GM12874 (cell line): ENCODE measurements at regions not wholly inside any gene's neighbourhood (a gene's known extent, or its start where the extent isn't known, plus 50 kb on each side); places are given as distances from the start of the nearest gene placed in this dataset.

Experiments used
- TF ChIP-seq, protein P1 (sequence below): IDR thresholded peaks from 2 replicates; pipeline ENCODE4 v1.5.1; 2011; ENCODE audit warnings: low read depth, mild to moderate bottlenecking, control low read depth, low read length, moderate library complexity; ENCODE audit not compliant: insufficient read depth

DNA sequence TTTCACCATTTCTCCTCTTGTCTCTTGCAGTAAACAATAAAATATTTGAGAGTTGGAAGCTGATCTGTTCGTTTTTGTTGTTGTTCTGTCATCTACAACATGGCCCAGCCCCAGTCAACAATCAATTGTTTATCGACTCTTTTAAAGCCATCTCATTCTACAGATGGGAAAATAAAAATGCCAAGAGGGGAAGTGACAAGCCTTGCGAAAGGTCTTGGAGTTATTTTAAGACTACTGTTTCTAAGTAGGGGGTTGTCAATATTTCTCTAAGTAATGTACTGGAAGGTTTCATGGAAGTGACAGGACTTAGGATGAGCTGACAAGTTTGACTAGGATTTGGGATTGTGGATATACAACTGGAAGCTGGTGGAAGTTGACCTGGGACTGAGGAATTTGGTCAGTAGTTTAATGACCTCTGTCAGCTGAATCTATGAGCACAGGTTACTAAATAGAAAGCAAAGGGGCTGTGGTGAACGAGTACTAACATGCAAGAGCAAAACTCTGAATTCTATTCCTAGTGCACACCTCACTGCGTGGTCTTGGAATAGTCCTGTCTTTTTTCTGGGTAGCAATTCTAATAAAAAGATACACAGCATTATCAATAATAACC lies 57.5 kb upstream of the ADRB2 start:
- TF ChIP-seq, protein P1, sequence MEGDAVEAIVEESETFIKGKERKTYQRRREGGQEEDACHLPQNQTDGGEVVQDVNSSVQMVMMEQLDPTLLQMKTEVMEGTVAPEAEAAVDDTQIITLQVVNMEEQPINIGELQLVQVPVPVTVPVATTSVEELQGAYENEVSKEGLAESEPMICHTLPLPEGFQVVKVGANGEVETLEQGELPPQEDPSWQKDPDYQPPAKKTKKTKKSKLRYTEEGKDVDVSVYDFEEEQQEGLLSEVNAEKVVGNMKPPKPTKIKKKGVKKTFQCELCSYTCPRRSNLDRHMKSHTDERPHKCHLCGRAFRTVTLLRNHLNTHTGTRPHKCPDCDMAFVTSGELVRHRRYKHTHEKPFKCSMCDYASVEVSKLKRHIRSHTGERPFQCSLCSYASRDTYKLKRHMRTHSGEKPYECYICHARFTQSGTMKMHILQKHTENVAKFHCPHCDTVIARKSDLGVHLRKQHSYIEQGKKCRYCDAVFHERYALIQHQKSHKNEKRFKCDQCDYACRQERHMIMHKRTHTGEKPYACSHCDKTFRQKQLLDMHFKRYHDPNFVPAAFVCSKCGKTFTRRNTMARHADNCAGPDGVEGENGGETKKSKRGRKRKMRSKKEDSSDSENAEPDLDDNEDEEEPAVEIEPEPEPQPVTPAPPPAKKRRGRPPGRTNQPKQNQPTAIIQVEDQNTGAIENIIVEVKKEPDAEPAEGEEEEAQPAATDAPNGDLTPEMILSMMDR = no peak

DNA sequence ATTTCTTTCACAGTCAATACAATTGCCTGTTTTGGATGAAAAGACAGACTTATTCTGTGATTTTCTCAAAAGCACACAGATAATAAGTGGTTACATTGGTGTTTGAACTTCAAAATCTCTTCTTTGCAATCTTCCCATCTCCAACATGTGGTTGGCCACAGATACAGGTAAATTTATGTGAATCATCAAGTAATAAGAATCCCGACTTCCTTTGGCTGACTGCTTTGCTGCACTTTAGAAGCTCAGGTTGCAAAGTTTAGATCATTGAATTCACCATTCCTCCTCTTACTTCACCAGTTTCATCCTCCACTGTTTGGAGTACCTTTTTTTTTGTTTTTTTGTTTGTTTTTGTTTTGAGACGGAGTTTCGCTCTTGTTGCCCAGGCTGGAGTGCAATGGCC lies 56.5 kb upstream of the ADRB2 start:
- TF ChIP-seq, protein P1 = no peak

DNA sequence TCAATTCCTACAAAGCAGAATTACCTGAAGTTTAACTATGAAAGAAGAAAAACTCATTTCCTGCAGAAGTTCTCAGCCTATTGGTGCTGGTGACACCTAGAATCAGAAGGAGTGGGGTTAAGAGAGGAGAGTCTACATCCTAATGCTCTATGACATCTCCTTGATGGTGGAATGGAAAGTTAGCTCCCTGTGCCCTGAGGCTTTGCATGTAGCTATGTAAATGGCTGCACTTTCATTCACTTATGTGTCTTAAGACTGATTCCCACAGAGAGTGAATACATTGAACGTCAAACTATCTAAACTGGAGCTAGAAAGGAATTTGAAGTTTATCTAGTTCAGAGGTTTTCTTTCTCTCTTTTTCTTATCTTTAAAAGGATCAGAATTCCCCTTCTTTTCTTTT lies 52.1 kb upstream of the ADRB2 start:
- TF ChIP-seq, protein P1 = no peak

DNA sequence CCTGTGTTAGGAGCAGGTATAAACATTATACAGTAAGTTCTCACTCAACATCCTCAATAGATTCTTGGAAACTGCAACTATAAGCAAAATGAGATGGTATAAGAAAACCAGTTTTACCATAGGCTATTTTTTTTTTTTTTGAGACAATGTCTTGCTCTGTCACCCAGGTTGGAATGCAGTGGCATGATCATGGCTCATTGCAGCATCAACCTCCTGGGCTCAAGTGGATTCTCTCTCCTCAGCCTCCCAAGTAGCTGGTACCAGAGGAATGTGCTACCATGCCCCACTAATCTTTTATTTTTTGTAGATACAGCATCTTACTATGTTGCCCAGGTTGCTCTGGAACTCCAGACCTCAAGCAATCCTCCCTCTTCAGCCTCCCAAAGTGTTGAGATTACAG lies 50.1 kb upstream of the ADRB2 start:
- TF ChIP-seq, protein P1 = no peak
